OCI-LY1 (cell line): ENCODE measurements at regions not wholly inside any gene's neighbourhood (a gene's known extent, or its start where the extent isn't known, plus 50 kb on each side); places are given as distances from the start of the nearest gene placed in this dataset.
"Not testable (repeated sequence)": the region's sequence is repeated elsewhere in the genome, so short reads cannot be mapped to it uniquely, and the experiment has no call there.

ENCODE experiments used
- CTCF ChIP-seq: fragments of 200-600 bp; sonication (generic), shearing (Covaris generic); IDR thresholded peaks from 2 replicates; pipeline ENCODE4 v1.5.1; 2017; ENCODE audit warnings: mild to moderate bottlenecking, antibody characterized with exemption, low read length, moderate library complexity, mixed read lengths
- EZH2 ChIP-seq: fragments of 200-600 bp; sonication (generic), shearing (Covaris generic); IDR thresholded peaks from 2 replicates; pipeline ENCODE4 v1.8.0; 2017; ENCODE audit warnings: borderline replicate concordance, mixed run types, mild to moderate bottlenecking, antibody characterized with exemption, low read length, moderate library complexity, mixed read lengths

- not testable (repeated sequence) for TF ChIP-seq CTCF, EZH2
Measured at GRCh38 chr7:3119352-3119927, 75.8 kb upstream of the CARD11 start.
